ENCODE measurements at regions not wholly inside any gene's neighbourhood (a gene's known extent, or its start where the extent isn't known, plus 50 kb on each side); places are given as distances from the start of the nearest gene placed in this dataset.
"Not testable (repeated sequence)": the region's sequence is repeated elsewhere in the genome, so short reads cannot be mapped to it uniquely, and the experiment has no call there.

DNA sequence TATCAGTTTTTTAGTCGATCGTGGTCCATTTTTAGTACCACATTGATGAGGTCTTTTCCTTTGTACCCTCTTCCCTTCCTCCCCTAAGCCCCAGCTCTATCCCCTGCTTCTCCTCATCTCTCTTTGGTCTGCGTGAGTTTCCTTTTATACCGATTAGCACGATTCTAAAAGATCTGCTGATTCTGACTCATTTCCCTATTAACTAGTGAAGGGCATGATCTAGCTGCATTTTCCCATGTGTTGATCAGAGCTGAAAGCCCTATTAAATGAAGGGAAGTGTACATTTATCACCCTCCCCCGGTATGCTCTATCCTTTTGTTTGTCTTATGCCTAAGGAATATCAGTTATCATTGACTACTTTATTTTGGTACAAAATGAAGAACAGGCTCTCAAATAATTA is 181.7 kb upstream of the NPY2R start:
- Mint-ChIP-seq H3K4me1 (ENCODE audit: low read depth) (no peaks in the 10 kb centered on the region), H3K9me3 (no peaks in the 10 kb centered on the region), H3K4me3 (no peak overlapping the region), H3K27me3 (ENCODE audit: low read depth) (no peaks in the 10 kb centered on the region), H3K36me3 (ENCODE audit: low read depth) (no peaks in the 10 kb centered on the region), H3K27ac (no peak overlapping the region)
- no peak for DNase-seq (ENCODE audit: low spot score)

DNA sequence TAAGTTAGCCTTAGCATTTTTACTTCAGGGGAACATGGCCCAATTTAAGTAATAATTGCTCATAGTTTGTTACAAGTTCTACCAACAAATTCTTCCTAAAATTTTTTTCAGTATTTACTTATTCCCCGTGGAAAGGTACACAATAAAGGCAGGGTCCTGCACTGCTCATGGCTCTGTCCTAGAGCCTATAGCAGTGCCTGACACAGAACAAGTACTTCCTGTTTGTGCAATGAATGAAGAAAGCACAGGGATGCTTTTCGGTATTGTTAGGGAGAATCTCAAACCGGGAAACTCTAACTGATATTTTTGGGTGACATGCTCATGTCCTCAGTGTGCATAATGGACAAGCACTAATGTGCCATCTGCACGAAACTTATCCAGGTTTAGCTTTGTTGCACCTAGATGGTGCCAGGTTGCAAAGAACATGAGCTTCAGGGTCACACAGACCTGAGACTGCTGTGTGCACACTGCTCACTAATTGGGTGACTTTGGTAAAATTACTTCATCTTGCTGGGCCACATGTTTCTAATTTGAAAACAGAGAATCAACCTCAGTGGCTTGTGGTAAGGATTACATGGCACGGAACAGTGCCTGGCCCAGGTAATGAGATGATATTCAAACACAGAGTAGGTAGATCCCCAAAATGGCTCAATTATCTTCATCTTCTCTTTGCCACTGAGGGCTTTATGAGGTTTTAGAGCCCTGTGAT is 175.8 kb upstream of the NPY2R start:
- no peak overlapping the region for H3K4me3 Mint-ChIP-seq
- H3K4me1 Mint-ChIP-seq (ENCODE audit: low read depth) = no peaks in the 10 kb centered on the region
- H3K27me3 Mint-ChIP-seq (ENCODE audit: low read depth) = no peaks in the 10 kb centered on the region
- no peaks in the 10 kb centered on the region for H3K9me3 Mint-ChIP-seq
- DNase-seq (ENCODE audit: low spot score) = no peak
- H3K36me3 Mint-ChIP-seq (ENCODE audit: low read depth) = no peaks in the 10 kb centered on the region
- no peak overlapping the region for H3K27ac Mint-ChIP-seq

DNA sequence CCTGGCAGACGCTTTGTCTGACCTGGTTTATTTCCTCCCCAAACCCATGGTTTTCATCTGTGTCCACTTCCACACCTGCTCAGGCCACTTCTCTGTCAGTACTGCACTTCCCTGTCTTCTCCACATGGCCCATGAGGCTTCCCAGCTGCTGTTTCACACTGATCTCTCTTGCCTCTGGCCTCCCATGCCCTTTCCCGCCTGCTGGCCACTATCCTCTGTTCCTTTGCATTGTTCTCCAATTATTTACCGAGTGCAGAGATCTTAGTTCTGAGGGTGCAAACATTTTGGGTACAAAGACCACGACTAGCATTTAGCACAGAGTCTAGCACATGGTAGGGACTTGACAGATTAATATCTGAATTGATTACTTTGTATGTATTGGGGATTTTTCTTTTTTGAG is 174.8 kb upstream of the NPY2R start:
- no peak overlapping the region for H3K27ac Mint-ChIP-seq
- H3K27me3 Mint-ChIP-seq (ENCODE audit: low read depth) = no peaks in the 10 kb centered on the region
- H3K4me3 Mint-ChIP-seq = no peak overlapping the region
- H3K4me1 Mint-ChIP-seq (ENCODE audit: low read depth) = no peaks in the 10 kb centered on the region
- no peaks in the 10 kb centered on the region for H3K36me3 Mint-ChIP-seq (ENCODE audit: low read depth)
- no peaks in the 10 kb centered on the region for H3K9me3 Mint-ChIP-seq
- no peak for DNase-seq (ENCODE audit: low spot score)

DNA sequence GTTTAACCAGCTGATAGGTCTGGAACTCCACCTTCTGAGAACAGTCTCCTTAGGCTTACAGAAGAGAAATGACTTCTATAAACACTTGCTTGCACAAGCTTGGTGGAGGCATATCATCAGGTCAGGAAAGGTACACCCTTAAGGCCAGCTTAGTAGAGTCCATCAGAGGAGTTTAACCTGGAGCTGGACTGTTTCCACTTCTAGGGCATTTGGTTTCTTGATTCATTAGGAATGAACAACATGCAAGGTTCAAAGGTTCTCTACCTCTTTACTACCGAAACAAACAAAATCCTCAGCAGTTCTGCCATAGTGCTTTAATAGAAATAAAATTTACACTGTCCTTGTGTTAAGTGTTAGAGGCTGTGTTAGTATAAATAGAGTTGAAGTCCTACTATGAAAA is 171.4 kb upstream of the NPY2R start:
- Mint-ChIP-seq H3K9me3 (no peaks in the 10 kb centered on the region), H3K36me3 (ENCODE audit: low read depth) (no peaks in the 10 kb centered on the region), H3K4me1 (ENCODE audit: low read depth) (no peaks in the 10 kb centered on the region), H3K4me3 (no peak overlapping the region), H3K27me3 (ENCODE audit: low read depth) (no peaks in the 10 kb centered on the region), H3K27ac (no peak overlapping the region)
- DNase-seq (ENCODE audit: low spot score) = no peak

DNA sequence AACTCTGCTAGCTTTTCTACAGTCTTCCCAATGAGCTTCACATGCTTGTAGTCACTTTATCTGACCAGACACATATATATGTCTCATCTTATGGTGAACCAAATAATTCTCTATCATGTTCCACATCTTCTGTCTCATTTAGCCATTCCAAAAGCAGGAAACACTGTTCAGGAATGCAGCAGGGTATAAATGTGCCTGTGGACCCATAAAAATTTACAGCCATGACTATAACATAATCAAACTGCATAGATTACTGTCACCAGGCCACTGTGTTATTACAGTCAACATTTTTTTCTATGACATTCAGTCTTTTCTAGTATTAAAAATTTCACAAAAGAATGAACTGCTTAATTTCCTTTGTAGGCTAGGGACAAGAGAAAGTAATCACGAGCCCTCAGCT is 170.0 kb upstream of the NPY2R start:
- DNase-seq (ENCODE audit: low spot score) = no peak
- no peaks in the 10 kb centered on the region for H3K27me3 Mint-ChIP-seq (ENCODE audit: low read depth)
- no peaks in the 10 kb centered on the region for H3K36me3 Mint-ChIP-seq (ENCODE audit: low read depth)
- H3K9me3 Mint-ChIP-seq = no peaks in the 10 kb centered on the region
- H3K4me1 Mint-ChIP-seq (ENCODE audit: low read depth) = no peaks in the 10 kb centered on the region
- no peak overlapping the region for H3K4me3 Mint-ChIP-seq
- no peak overlapping the region for H3K27ac Mint-ChIP-seq

DNA sequence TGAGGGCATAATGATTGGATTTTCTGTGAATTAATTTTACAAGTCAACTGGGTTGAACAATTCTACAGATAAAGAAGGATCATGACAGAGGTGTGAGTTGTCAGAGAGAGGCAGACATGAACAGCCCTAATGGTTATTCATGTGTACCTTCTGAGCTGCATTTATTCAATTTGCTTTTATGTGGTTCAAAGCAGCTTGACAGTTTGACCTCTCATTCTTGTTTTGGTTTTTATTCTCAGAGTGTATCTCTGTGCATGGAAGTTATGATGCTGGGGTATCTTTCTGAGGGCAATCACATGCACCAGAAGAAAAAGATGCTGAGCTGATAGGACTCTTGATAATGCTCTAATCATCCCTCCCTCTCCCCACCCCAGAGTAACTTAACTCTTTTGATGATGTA is 169.3 kb upstream of the NPY2R start:
- Mint-ChIP-seq H3K4me1 (ENCODE audit: low read depth) (no peaks in the 10 kb centered on the region), H3K27me3 (ENCODE audit: low read depth) (no peaks in the 10 kb centered on the region), H3K4me3 (no peak overlapping the region), H3K36me3 (ENCODE audit: low read depth) (no peaks in the 10 kb centered on the region), H3K27ac (no peak overlapping the region), H3K9me3 (no peaks in the 10 kb centered on the region)
- no peak for DNase-seq (ENCODE audit: low spot score)

DNA sequence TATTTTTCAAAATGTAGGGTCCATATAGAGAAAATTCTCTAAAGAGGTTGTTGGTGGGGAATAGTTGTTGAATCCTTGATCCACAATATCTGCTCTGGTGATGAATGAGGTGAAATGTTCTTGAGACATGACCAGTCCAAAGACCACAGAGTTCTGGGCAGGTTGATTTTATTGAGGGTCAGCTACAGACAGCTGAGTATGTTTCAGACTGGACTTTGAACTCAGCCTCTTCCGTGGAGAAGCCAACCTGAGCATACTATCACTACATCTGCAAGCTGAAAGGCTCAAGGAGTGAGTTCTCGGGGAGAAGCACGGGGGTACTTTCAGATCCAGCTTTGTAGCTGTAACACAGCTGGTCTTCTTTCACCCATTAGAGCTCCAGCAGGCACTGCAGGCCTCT is 168.4 kb upstream of the NPY2R start:
- H3K9me3 Mint-ChIP-seq = no peaks in the 10 kb centered on the region
- no peaks in the 10 kb centered on the region for H3K4me1 Mint-ChIP-seq (ENCODE audit: low read depth)
- H3K27me3 Mint-ChIP-seq (ENCODE audit: low read depth) = no peaks in the 10 kb centered on the region
- no peak overlapping the region for H3K27ac Mint-ChIP-seq
- H3K4me3 Mint-ChIP-seq = no peak overlapping the region
- no peak for DNase-seq (ENCODE audit: low spot score)
- H3K36me3 Mint-ChIP-seq (ENCODE audit: low read depth) = no peaks in the 10 kb centered on the region

DNA sequence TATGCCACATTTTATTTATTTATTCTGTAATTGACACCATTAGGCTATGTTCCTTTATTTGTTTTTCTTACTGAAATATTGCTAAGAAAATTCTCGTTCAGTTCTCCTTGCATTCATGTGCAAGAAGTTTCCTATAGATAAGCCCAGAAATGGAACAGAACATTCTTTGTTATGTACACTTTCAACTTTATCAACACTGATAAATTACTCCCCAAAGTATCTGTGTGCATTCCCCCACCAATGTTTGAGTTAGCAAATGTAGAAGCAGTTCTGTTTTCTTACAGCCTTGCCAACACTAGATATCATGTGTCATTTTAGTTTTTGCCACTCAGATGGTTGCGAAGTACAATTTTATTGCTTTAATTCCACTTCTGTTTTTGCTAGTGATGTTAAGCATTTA is 166.4 kb upstream of the NPY2R start:
- no peaks in the 10 kb centered on the region for H3K9me3 Mint-ChIP-seq
- no peak overlapping the region for H3K27ac Mint-ChIP-seq
- DNase-seq (ENCODE audit: low spot score) = no peak
- H3K36me3 Mint-ChIP-seq (ENCODE audit: low read depth) = no peaks in the 10 kb centered on the region
- no peak overlapping the region for H3K4me3 Mint-ChIP-seq
- no peaks in the 10 kb centered on the region for H3K27me3 Mint-ChIP-seq (ENCODE audit: low read depth)
- no peaks in the 10 kb centered on the region for H3K4me1 Mint-ChIP-seq (ENCODE audit: low read depth)

DNA sequence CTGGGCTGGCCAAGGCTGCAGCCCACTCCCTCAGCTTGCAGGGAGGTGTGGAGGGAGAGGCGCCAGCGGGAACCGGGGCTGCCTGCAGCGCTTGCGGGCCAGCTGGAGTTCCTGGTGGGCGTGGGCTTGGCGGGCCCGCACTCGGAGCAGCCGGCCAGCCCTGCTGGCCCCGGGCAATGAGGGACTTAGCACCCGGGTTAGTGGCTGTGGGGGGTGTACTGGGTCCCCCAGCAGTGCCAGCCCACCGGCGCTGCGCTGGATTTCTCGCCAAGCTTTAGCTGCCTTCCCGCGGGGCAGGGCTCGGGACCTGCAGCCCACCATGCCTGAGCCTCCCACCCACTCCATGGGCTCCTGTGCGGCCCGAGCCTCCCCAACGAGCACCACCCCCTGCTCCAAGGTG is 164.2 kb upstream of the NPY2R start:
- H3K4me3 Mint-ChIP-seq; DNase-seq (ENCODE audit: low spot score); H3K27ac Mint-ChIP-seq; H3K9me3 Mint-ChIP-seq; H3K36me3 Mint-ChIP-seq (ENCODE audit: low read depth); H3K27me3 Mint-ChIP-seq (ENCODE audit: low read depth); H3K4me1 Mint-ChIP-seq (ENCODE audit: low read depth): not testable (repeated sequence)

DNA sequence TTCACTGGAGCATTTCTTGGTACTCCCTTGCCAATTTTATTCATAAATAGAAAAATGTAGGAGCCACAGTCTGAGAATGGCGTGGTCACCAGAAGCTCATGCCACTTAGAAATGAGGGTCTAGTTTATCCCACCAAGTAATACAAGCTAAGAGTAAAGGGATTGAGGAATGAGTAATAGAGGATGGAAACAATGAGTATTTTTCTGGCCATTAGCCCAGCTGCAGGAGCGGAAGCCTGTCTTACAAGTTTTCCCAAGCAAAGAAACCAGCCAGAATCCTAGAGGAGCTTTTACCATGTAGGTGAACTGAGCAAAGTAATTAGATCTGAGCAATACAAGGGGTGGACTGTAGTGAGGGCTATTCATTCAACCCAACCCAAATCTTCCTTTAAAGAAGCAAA is 160.7 kb upstream of the NPY2R start:
- Mint-ChIP-seq H3K36me3 (ENCODE audit: low read depth) (no peaks in the 10 kb centered on the region), H3K4me3 (no peak overlapping the region), H3K27ac (no peak overlapping the region), H3K27me3 (ENCODE audit: low read depth) (no peaks in the 10 kb centered on the region), H3K9me3 (no peaks in the 10 kb centered on the region), H3K4me1 (ENCODE audit: low read depth) (no peaks in the 10 kb centered on the region)
- DNase-seq (ENCODE audit: low spot score) = no peak

DNA sequence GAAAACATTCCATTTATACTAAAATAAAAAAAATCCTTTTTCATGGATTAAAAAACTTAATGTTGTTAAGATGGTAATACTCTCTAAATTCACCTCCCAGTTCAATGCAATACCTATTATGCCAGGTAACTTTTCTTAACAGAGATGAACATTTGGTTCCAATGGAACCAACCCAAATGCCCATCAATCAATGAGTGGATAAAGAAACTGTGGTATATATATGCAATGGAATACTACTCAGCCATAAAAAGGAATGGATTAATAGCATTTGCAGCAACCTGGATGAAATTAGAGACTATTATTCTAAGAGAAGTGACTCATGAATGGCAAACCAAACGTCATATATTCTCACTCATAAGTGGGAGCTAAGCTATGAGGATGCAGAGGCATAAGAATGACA is 154.4 kb upstream of the NPY2R start:
- H3K4me1 Mint-ChIP-seq (ENCODE audit: low read depth); H3K27me3 Mint-ChIP-seq (ENCODE audit: low read depth); H3K9me3 Mint-ChIP-seq; H3K27ac Mint-ChIP-seq; H3K36me3 Mint-ChIP-seq (ENCODE audit: low read depth); DNase-seq (ENCODE audit: low spot score); H3K4me3 Mint-ChIP-seq: not testable (repeated sequence)

DNA sequence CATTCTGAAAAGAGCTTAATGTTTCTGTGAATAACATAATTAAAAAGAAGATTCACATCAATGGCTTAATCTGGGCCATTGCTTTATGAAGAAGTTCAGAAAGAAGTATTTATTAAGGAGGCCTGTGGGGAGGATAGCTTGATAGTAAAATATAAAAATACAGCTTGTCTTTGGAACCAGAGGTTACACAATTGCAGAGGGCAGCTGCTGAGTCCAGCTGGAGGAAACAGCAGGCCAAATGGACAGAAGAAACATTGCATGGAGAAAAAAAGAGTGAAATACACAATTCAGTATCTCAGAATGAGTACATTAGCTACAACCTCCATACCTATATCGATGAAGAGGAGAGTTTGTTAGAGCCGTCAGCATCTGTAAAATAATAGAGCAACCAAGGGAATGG is 148.0 kb upstream of the NPY2R start:
- no peaks in the 10 kb centered on the region for H3K4me1 Mint-ChIP-seq (ENCODE audit: low read depth)

DNA sequence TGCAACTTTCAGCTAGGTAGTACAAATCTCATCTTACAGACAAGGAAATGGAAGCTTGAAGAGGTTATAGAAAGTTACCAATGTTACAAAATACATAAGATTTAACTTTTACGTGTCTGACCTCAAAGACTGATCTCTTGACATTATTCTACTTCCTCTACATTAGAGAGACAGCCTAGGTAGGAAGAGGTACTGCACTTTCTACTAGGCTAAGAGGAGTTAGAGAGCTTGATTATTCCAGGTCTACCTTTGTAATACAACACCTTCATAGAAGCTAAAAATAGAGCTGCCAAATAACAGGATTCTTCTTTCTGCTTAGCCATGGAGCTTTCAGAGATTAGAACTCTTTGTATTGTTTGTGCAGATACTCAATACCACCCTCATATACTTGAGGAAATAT is 147.6 kb upstream of the NPY2R start:
- DNase-seq (ENCODE audit: low spot score) = no peak
- H3K4me1 Mint-ChIP-seq (ENCODE audit: low read depth) = no peaks in the 10 kb centered on the region
- H3K36me3 Mint-ChIP-seq (ENCODE audit: low read depth) = no peaks in the 10 kb centered on the region
- H3K9me3 Mint-ChIP-seq = no peaks in the 10 kb centered on the region
- H3K4me3 Mint-ChIP-seq = no peak overlapping the region
- no peak overlapping the region for H3K27ac Mint-ChIP-seq
- H3K27me3 Mint-ChIP-seq (ENCODE audit: low read depth) = no peaks in the 10 kb centered on the region

More for the DNA sequence above, 148.0 kb upstream of the NPY2R start:
- H3K4me3 Mint-ChIP-seq = no peak overlapping the region
- no peak overlapping the region for H3K27ac Mint-ChIP-seq
- no peaks in the 10 kb centered on the region for H3K9me3 Mint-ChIP-seq
- no peak for DNase-seq (ENCODE audit: low spot score)
- H3K27me3 Mint-ChIP-seq (ENCODE audit: low read depth) = no peaks in the 10 kb centered on the region
- no peaks in the 10 kb centered on the region for H3K36me3 Mint-ChIP-seq (ENCODE audit: low read depth)

DNA sequence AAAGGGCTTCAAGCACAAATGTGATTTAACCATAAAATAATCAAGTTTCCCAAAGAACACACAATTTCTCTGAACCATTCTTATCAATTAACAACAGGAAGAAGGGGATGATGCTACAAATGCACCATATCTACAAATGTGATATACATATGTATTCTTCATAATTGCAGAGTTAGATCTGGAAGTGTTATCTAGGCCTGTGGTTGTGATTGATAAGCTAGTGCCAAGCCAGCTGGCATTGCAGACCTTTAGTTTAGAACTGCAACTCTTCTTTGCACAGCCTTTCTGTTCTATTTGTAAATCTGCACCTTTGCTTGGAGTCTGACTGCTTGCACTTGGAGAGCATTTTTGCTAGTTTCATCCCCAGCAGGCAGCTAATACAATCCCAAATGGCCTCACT is 145.5 kb upstream of the NPY2R start:
- no peak for DNase-seq (ENCODE audit: low spot score)
- Mint-ChIP-seq H3K4me3 (no peak overlapping the region), H3K36me3 (ENCODE audit: low read depth) (no peaks in the 10 kb centered on the region), H3K27ac (no peak overlapping the region), H3K27me3 (ENCODE audit: low read depth) (no peaks in the 10 kb centered on the region), H3K4me1 (ENCODE audit: low read depth) (no peaks in the 10 kb centered on the region), H3K9me3 (no peaks in the 10 kb centered on the region)

DNA sequence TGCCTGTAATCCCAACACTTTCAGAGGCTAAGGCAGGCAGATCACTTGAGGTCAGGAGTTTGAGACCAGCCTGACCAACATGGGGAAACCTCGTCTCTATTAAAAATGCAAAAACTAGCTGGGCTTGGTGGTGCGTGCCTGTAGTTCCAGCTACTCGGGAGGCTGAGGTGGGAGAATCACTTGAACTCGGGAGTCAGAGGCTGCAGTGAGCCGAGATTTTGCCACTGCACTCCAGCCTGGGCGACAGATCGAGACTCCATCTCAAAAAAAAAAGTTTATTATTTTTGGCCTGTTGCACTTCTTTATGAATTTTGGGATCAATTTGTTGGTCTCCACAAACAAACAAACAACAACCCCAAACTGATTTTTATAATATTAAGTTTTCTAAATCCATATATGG is 143.5 kb upstream of the NPY2R start:
- H3K27ac Mint-ChIP-seq; H3K9me3 Mint-ChIP-seq; H3K36me3 Mint-ChIP-seq (ENCODE audit: low read depth); H3K27me3 Mint-ChIP-seq (ENCODE audit: low read depth); DNase-seq (ENCODE audit: low spot score); H3K4me3 Mint-ChIP-seq; H3K4me1 Mint-ChIP-seq (ENCODE audit: low read depth): not testable (repeated sequence)

Measured in T-helper 2 cell treated with Interferon-gamma antibody and Interleukin-4, amounts not matched to agents 5 μg/mL and 100 μg/mL, for 36 hours (primary cell).